Astrocyte (in vitro differentiated cells and primary cell): ENCODE measurements at regions not wholly inside any gene's neighbourhood (a gene's known extent, or its start where the extent isn't known, plus 50 kb on each side); places are given as distances from the start of the nearest gene placed in this dataset.

Source experiments
- CTCF ChIP-seq: IDR thresholded peaks from 2 replicates; pipeline ENCODE4 v1.5.1; 2011; ENCODE audit warnings: low read depth, mild to moderate bottlenecking, inconsistent platforms, low read length, moderate library complexity; ENCODE audit not compliant: insufficient read depth
- EZH2 ChIP-seq: IDR thresholded peaks from 2 replicates; pipeline ENCODE4 v1.6.1; 2012; ENCODE audit warnings: mild to moderate bottlenecking, low read length, inconsistent platforms; ENCODE audit not compliant: insufficient read depth

- TF ChIP-seq CTCF (no peak), EZH2 (no peak)
Measured at GRCh38 chr9:81082221-81082620, 607.1 kb downstream of the TLE1 start.
